T-helper 2 cell (primary cell): ENCODE measurements at regions not wholly inside any gene's neighbourhood (a gene's known extent, or its start where the extent isn't known, plus 50 kb on each side); places are given as distances from the start of the nearest gene placed in this dataset.
"Not testable (repeated sequence)": the region's sequence is repeated elsewhere in the genome, so short reads cannot be mapped to it uniquely, and the experiment has no call there.

Experiments
- DNase-seq, 5 experiments: peaks; one replicate each; pipeline versions ENCODE4 v3.0.0 to v3.0.0-alpha.2; 2012 to 2022

DNA sequence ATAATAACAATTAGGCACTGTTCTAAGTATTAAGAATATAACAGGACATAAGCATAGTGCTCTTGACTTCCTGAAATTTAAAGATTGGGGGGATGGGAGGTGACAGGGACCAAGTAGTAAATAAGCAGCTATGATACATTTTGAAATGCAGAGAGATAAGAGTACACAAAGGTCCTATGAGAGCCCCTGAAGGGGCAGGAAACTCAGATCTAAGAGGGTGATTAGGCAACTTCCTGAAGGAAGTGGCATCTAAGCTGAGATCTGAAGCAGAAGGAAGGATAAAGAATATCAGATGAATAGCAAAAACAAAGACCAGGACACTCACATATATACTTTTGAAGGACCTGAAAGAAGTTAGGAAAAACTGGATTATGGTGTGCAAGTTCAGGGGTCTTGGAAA, 415.2 kb upstream of the FRG2C start:
- no peak for DNase-seq

DNA sequence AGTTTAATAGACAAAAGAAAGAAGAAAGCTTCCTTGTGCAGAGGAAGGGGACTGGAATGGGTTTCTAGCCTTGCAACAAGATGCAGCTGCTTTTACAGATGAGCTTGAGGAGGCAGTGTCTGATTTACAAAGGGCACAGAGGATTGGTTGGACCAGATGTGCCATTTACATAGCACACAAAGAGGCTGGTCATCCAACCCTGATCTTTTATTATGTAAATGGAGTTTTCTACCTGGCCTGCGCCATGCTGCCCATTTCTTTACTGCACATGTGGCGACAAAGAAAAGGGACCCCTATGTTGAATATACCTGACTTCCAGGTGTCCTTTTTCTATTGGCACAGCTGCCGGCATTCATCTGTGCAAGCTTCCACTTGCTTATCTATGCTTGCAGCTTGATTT, 409.4 kb upstream of the FRG2C start:
- no peak for DNase-seq

DNA sequence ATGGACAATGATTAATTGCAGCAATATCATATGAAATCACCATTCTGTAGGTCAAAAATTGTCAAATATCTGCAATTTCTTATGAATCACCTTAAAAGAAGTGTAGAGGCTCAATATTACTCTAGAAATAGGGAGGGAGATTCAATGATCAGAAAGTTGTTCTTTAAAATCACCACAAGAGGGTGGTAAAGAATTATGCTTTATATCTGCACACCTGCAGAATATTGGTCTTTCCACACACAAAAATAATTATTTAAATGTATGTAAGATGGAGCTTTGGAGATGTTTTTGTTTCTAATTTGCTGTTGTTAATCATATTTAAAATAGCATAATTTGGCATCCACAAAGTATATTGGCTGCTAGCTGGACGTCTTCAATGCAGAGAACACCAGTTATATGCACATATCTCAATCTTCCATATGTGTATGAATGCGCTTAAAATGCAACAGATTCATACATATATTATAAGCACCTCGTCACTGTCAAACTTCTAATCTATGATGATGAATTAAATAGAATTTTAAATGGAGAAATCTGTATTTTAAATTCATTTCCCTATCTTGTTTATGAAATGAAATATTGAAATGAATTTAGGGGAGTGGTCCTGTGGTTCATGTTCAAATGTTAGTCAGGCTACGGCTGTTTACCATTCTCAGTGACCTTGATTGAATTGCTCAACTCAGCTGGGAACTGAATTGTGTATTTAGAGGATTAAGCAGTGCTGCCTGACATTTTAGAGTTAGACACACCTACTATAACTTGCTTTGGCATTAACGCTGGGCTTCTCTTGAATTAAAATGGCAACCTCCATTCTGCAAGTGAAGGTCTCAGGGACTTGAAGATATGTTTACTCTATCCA, 405.1 kb upstream of the FRG2C start:
- DNase-seq = peak in 1 of 5 experiments; percentile 2

DNA sequence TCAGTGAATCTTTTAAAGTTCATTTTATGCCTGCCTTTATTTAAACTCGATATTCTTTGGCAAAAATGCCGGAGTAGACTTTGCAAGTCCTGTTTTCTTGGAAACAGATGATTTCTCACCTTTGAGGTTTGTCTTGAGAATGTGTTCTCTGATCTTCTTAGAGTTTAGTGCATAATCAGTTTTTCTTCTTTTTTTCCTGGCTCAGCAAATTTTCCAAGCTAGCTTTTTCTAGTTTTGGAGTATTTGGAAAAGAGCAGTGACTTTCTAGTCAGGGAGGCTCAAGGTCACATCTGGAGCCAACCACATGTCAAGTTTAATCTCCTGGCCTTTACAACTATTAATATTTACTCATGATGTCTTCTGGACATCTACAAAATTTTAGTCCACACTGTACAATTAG, 403.2 kb upstream of the FRG2C start:
- not testable (repeated sequence) for DNase-seq

DNA sequence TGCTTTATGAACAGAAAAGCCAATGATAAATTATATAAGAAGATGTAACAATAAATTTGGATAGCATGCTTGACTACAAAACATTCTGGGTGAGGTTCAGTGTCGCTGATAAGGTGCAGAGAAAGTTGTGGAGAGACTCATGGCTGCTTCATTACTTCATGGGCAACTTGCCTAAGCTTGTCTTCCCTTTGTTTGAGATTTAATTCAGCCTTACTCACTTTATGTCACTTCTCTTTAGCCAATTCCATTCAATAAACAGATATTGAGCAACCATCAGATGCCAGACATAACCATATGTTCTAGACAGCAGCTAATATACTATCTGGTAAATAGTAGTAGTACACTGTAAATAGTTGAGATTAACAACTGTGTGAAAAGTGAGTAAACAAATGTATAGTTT, 401.5 kb upstream of the FRG2C start:
- no peak for DNase-seq

DNA sequence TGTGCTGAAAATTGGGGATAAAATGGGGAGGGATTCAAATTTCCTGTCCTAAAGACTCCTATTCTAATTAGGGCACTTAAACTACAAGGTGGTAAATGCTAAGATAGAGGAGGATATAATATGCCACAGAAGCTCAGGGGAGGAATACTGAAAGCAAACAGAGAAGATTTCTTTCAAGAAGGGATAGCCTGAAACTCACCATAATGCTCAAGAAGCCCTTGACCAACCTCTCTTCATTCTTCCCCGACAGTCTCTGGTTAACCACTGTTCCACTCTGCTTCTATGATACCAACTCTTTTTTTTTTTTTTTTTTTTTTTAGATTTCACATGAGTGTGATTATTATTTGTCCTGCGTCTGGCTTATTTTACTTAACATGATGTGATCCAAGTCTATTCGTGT, 398.2 kb upstream of the FRG2C start:
- no peak for DNase-seq

DNA sequence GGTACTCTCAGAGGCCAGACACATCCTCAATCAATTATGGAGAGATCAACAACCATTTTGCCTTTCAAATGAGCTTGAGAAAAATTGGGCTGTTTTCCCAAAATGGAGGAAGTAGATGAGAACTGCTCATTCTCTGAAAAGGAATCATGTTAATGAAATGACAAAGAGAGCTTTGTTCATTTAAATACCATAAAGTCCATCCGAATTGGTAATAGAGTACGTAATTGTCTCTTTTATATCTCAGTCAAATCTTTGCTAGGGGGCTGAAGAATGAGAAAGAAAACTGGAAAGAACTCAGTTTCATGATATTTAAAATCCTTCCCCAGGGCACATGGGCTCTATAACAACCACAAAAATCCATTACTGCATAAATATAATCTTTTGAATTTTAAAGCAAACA, 395.6 kb upstream of the FRG2C start:
- DNase-seq = not testable (repeated sequence)

DNA sequence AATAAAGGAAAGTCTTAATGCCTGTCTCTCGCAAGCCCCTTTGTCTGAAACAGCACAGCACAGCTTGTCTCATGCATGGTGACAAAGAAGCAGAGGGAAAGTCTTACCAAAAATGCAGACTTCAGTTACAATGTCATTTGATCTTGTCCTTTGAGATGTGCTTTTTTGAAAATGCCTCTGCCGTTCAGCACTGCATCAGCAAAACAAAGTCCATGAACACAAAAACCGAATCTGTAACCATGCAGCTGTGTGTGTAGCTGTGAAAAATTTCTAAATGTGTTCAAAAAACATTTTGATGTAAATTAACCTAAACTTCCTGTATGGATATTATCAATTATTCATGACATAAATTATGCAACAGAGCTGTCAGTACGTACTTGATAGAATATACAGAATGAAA, 391.9 kb upstream of the FRG2C start:
- DNase-seq = not testable (repeated sequence)

DNA sequence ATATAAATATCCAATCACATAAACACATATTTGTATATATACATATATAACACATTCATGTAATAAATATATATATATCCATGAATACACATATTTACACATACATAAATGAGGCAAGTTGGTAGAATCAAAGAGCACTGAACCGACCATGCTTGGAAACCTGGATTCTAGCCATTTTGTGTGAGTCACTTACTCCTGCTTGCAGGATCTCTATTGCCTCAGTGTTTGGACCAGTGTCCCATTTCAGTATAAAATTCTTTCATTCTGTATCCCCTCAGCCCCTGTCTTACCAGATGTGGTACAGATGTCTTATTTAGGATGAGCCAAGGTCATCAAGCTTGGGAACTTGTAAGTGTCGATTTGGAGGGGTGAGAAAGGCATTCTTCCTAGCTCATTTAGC, 391.4 kb upstream of the FRG2C start:
- DNase-seq = no peak

DNA sequence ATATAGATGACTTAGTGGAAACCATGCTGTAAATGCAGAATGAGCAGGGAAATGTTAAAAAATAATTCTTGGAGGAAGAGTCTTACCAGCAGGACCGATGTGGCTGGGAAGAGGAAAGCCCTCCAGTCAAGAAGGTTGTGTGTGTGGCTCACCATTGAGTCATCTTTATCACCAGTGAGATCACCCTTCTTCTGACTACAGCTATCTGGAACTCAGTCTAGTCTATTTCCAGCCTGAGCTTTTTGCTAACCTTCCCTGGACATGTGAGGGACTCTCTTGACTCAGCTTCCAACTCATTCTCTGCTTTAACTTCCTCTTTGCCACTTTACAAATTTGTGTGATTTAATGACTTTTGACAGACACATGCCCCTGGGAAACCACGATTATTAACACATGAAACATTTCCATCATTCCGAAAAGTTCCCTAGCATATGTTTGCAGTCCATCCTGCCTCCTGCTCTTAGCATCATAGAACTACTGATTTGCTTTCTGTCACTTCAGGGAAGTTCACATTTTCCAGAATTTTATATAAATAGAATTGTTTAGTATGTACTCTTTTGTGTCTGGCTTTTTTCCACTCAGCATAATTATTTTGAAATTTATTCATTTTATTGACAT, 378.5 kb upstream of the FRG2C start:
- not testable (repeated sequence) for DNase-seq

DNA sequence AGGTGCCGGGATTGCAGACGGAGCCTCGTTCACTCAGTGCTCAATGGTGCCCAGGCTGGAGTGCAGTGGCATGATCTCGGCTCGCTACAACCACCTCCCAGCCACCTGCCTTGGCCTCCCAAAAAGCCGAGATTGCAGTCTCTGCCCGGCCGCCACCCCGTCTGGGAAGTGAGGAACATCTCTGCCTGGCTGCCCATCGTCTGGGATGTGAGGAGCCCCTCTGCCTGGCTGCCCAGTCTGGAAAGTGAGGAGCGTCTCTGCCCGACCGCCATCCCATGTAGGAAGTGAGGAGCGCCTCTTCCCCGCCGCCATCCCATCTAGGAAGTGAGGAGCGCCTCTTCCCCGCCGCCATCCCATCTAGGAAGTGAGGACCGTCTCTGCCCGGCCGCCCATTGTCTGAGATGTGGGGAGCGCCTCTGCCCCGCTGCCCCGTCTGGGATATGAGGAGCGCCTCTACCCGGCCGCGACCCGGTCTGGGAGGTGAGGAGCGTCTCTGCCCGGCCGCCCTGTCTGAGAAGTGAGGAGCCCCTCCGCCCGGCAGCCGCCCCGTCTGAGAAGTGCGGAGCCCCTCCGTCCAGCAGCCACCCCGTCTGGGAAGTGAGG, 375.1 kb upstream of the FRG2C start:
- DNase-seq = not testable (repeated sequence)

DNA sequence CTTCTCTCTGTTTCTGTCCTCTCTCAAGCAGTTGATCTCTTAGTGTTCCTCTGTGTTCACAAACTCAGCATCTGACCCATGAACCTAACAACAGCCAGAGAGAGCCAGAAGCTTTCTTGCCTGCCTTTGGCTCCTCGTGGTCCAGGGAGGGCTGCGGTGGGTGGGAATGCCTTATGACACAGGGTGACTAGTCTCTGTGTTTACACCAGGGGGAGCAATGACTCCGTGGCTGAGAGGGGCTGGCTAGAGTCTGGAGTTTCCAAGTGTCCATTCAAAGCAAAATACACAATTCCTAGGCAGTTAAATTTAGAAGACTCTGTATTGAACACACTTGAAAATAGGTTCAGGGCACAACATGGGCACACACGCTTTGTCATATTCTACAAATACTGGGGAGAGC, 370.0 kb upstream of the FRG2C start:
- no peak for DNase-seq

DNA sequence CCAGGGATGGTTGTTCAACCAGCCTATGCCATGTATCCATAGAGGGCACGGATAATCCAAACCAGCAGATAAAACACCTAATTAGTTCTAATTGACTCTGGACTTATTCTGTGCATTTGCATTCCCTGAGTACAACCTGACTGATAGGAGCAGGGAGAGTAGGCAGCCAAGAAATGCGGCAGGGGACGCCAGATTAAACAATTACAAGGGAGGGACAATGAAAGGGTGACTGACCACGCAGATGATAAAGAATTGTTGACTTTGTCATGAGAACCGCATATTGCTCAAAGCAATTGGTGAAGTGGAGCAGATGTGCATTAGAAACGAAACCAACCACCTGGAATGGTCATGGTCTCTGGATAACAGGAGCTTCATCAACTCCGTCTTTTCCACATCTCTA, 369.1 kb upstream of the FRG2C start:
- DNase-seq = no peak

DNA sequence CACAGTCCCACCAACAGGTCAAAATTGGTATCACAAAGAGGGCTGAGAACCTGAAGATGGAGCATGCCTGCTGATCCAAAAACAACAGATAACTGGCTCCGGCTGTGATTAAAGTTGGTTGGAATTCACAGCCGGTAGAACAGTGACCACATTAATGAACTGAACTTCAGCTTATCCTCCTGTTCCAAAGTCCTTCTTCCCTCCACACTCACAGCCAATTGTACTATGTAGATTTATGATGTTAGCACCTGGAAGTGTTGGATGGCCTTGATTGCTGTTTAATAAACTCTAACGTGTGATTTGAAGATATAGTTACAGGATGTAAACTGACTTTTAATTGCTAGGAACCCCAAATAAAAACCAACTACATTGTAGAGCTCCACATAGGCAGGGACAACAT, 367.3 kb upstream of the FRG2C start:
- DNase-seq = no peak

DNA sequence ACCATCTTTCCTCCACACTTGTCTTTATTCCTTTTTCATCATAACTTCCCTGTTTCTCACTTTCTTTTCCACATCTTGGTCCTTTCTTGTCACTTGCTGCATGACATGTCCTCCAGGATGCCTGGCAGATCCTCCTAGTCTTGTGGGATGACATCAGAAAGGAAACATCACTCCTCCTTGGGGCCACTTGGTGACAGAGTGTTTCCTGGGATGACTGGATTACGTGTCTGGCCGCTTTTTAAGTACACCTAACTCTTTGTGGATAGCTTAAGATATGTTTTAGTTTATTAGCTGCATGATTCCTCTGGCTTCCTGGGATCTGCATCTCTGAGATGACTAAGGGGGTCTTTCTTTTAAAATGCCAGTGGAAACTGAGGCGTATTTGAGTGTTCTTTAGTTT, 363.5 kb upstream of the FRG2C start:
- no peak for DNase-seq

DNA sequence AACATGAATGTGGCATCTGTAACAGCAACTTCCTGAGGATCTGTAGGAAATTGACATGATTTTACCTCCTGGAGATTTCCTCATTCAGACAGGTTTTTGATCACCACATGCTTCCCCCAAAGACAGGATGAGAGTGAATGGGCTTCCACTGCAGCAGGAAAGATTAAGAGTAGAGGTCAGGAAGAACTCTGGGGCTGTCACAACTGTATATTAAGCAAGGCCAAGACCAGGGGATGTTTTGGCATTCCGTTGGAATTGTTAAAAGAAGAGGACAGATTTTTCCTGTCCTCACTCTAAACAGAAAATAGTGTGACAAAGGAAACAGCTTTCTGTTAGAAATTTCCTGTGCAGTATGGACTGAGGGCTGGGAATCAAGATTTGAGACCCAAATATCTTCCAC, 363.1 kb upstream of the FRG2C start:
- DNase-seq = not testable (repeated sequence)

DNA sequence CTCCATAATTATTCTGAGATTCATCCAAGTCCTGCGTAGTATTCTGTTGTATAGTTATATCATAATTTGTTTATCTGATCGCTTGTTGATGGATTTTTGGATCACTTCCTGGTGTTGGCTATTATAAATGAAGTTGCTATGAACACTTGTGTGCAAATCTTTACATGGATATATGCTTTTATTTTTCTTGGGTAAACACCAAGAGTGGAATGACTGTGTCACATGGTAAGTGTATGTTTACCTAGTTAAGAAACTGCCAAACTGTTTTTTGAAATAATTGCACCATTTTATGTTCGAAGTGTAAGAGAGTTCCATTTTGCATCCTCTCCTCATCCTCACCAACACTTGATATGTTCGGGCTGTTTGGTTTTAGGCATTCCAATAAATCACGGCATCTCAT, 360.4 kb upstream of the FRG2C start:
- DNase-seq = no peak

DNA sequence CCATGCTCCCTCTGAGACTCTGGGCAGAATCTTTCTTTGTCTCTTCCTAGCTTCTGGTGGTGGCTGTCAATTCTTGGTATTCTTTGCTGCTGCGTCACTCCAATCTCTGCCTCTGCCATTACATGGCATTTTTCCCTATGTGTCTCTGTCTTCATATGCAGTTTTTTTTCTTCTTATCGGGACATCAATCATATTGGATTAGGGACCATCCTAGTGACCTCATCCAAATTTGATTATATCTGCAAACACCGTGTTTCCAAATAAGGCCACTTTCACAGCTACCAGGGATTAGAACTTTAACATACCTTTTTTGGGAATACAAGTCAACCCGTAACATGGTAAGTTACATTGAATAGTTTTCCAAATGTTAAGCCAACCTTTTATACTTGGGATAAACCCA, 358.2 kb upstream of the FRG2C start:
- no peak for DNase-seq

DNA sequence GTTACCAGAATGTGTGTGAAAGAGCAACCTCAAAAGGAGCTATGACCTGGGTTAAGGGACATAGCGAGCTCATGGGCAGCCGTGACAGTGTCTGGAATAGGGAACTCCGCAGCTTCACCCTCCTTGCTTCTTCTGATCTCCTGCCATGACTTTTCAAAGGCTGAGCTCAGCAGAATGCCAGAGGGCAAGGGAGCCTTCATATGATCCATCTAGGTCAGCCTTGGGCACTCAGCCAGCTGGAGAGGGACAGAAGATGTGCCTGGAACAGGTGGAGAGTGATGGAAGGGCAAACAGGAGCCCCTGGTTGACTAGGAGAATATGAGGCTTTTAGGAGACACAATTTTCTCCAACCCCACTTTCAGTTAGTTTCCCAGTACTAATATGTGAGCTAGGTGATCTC, 352.8 kb upstream of the FRG2C start:
- DNase-seq = not testable (repeated sequence)

DNA sequence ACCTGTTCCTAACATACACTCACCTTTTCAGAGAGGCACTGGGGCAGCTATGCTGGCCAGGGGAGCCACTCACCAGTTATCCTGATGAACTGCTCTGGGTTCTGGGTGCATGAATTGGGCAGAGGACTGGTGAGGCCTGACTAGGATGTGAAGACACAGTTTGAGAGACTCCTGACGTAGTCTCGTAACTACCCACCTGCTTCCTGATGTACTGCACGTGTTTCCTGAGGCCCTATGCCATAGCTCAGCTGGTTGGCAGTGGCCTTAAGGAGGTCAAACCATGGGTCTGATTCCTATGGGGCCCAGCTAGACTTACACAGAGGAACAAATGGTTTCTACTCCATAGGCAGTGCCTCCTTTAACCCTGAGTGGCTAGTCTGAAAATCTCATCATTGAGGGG, 351.7 kb upstream of the FRG2C start:
- DNase-seq = not testable (repeated sequence)

DNA sequence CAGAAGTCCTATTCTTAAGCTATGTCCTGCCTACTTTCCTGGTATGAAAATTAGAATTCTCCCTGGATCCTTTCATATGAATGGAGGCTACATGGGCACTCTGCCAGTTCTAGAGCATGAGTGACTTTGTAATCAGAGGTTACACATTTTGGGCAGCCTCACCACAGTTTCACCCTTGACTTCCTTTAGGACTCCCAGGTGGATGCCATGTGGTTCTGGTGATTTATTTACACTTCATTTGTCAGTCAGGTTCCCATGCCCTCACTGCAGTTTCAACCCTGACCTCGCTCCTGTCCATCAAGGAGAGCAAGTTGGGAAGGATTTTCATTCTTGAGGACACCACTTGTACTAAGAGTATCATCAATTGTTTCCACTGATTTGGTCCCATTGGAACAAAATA, 344.4 kb upstream of the FRG2C start:
- DNase-seq = not testable (repeated sequence)

DNA sequence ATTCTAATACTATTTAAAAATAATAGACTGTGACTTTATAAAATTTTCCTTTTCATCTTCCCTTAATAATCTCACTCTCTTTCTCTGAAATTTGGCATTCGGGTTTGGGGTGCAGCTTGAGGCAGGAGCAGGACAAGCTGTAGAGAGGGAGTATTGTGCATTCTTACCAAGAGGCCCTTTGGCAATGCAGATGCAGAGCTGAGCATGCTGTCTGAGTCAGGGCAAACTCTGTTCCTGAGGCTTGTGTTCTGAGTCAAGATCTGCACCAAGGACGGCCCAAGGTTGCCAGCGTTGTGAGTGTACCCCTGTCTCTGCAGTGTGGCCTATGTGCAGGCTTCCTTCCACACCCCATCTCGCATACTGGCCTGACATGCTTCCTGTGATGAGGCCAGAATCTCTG, 343.8 kb upstream of the FRG2C start:
- no peak for DNase-seq

DNA sequence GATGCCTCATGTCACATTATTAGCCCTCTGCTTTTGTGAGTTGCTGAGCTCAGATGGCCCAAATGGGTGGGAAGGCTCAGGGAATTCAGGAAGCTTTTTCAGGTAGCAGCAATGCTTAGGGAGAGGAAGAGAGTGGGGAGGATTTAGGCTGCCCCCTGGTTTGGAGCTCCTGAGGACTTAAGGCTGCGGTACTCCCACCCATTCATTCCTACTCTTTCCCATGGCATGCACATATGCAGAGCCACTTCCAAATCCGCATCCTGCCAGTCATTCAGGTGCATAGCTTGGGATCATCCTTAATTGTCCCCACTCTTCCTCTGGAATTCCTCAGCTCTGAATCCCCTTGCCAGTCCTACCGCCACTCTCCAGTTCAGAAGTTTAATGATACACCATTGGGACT, 343.1 kb upstream of the FRG2C start:
- no peak for DNase-seq

DNA sequence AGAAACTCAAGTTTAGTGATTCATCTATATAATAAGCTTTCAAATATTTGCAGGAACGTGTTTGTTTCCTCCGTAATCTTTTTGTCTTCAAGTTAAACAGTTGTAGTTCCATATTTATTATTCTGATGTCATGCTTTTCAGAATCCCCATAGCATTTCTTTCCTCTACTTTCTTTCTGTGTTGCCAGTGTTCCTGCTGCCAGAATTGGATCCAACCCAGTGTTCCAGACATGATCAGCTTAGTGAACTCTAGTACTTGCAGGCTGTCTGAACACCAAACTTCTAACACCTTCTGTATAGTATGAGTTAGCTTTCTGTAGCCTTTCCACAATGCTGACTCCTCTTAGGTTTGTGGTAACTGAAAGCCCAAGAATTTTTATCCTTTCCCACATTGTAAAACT, 340.2 kb upstream of the FRG2C start:
- DNase-seq = not testable (repeated sequence)
